ENCODE measurements at regions not wholly inside any gene's neighbourhood (a gene's known extent, or its start where the extent isn't known, plus 50 kb on each side); places are given as distances from the start of the nearest gene placed in this dataset.

- DNase-seq (ENCODE audit: low read depth) = no peak
These were observed 413.5 kb downstream of the TLE4 start for GRCh38 chr9:79985264-79985663.

DNA sequence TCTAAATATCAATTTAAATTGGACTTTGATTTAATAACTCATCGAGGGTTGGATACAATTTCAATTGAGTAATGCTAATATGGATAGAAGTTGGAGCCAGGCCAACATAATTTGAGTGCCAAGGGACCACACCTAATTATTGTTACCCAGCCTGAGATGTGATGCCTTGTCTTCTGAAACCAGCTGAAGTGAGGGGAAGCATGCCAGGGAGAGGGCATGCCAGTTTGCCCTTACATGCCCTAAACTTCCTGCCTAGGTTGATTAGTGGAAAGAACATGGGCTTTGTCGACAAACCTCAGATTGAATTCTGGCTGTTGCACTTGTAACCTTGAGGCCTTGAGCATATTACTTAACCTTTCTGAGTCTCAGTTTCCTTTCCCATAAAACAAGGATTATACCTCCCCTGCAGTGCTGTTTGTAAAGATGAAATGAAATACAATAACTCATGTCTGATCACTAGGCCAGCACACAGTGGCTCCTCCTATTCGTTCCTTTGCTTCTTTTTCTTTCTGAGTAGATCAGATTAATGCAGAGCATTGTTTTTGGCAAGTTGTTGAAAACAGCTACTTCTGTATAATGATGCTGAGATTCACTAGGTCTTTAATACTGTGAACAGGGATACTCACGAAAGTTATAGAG, 412.8 kb downstream of the TLE4 start:
- no peak for DNase-seq (ENCODE audit: low read depth)

DNA sequence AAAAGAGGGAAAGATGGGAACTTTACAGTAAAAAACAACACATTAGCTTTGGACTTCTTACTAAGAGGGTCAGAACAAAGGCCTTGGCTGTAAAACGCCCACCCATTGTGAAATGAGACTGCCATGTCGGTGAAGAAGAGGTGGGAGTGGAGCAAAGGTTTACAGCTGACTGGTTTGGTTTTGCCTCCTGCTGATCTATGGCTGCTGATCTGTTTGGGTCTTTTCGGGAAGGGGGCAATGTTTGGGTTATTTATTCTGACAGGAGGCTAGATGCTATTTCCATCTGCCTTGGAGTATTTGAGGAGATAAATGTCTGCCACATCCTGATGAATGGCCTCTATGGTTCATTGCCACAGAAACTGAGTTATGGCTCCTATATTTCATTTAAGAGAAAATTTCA, 408.7 kb downstream of the TLE4 start:
- no peak for DNase-seq (ENCODE audit: low read depth)

- no peak for DNase-seq (ENCODE audit: low read depth)
These were observed 405.9 kb downstream of the TLE4 start for GRCh38 chr9:79977510-79978197.

DNA sequence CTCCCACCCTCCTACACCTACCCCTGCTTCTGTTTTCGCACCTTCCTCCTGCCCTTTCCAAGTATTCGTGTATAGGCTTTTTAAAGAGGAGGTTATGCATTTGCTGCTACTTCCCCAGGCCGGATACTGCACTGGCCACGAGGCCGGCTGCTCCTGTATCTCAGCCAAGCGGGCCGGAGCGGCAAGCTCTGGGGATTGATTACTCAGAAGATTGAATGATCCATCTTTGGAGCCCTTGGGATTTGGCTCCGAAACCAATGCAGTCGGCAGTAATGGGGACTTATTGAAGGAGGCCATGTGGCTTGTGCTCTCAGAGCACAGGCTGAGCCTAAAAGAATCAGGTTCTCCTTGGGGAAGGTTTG, 405.3 kb downstream of the TLE4 start:
- no peak for DNase-seq (ENCODE audit: low read depth)

- no peak for DNase-seq (ENCODE audit: low read depth)
These were observed 404.7 kb downstream of the TLE4 start for GRCh38 chr9:79976257-79977073.

- DNase-seq (ENCODE audit: low read depth) = no peak
These were observed 404.0 kb downstream of the TLE4 start for GRCh38 chr9:79975621-79976256.

GRCh38 chr9:79974806-79975422, 403.1 kb downstream of the TLE4 start:
- DNase-seq (ENCODE audit: low read depth) = no peak

- no peak for DNase-seq (ENCODE audit: low read depth)
These were observed 401.9 kb downstream of the TLE4 start for GRCh38 chr9:79973627-79974026.

GRCh38 chr9:79970146-79970425, 398.3 kb downstream of the TLE4 start:
- DNase-seq (ENCODE audit: low read depth) = no peak

DNA sequence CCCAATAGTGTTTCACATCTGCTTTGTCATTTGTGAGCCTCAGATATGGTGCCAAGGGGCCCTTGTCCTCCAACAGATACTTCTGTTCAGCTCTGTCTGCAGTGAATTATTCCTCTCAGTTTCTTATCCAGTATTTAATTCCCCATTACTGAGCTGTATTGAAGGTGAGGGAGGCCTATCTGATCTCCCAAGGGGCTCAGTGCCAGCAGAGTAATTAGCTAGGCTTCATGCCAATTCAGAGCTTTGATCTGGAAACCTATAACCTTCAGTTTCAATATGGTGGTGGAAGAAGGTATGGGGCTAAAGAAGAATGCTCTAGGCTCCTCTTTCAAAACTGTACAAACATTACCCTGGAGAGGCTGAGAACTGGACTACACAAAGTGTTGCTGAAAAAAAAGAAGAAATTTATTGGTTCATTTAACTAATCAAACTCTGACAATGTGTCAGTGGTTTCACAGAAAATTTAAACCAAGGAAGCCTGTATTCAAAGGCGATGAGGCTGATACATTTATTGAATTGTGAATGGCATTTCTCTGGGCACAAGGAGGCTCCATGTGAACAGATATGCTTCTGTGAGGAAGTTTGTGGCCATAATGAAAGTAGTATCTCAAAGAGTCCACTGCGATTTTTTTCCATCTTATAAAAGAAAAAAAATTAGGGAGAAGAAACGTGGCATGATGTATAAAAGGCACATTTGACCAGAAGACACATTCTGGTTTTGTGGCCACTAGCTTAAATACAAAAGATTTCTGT, 397.8 kb downstream of the TLE4 start:
- no peak for DNase-seq (ENCODE audit: low read depth)

GRCh38 chr9:79968533-79968932, 396.8 kb downstream of the TLE4 start:
- no peak for DNase-seq (ENCODE audit: low read depth)

DNA sequence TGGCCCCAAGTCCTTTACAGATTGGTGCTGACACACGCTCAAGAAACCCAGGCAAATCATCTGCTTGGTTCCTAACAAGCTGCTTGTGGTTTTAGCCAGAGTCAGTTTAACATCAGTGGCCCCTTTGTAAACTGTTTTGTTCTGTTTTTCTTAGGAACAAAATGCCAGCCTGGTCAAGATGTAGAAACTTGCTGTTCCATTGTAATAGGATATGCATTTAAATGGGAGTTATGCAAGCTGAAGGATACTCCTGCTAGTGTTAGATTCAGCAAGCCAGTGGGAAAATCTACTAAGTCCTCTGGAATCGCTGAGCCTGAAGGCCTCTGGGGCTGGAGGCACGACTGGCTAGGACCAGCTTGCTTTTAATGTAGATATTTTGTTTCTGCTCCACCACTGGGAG, 391.1 kb downstream of the TLE4 start:
- no peak for DNase-seq (ENCODE audit: low read depth)

- DNase-seq (ENCODE audit: low read depth) = no peak
These were observed 390.4 kb downstream of the TLE4 start for GRCh38 chr9:79962150-79962549.

DNA sequence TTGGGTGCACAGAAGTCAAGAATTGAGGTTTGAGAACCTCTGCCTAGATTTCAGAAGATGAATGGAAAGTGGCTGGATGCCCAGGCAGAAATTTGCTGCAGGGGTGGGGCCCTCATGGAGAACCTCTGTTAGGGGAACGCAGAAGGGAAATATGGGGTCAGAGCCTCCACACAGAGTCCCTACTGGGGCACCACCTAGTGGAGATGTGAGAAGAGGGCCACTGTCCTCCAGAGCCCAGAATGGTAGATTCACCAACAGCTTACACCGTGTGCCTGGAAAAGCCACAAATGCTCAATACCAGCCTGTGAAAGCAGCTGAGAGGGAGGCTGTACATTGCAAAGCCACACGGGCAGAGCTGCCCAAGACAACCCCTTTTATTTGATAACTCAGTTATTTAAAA, 383.5 kb downstream of the TLE4 start:
- no peak for DNase-seq (ENCODE audit: low read depth)

DNA sequence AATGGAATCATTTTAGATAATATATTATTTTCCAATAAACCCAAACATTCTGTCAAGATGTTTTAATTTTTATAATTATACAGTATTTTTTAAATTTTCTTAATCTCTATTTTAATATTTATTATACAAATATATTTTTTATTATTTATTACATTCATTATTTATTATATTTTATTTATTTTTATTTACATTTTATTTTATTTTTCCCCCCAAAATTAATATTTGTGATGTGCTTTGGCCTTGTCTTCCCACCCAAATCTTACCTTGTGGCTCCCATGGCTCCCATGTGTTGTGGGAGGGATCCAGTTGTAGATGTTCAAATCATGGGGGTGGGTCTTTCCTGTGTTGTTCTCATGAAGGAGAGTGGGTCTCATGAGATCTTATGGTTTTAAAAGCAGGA, 382.1 kb downstream of the TLE4 start:
- no peak for DNase-seq (ENCODE audit: low read depth)

DNA sequence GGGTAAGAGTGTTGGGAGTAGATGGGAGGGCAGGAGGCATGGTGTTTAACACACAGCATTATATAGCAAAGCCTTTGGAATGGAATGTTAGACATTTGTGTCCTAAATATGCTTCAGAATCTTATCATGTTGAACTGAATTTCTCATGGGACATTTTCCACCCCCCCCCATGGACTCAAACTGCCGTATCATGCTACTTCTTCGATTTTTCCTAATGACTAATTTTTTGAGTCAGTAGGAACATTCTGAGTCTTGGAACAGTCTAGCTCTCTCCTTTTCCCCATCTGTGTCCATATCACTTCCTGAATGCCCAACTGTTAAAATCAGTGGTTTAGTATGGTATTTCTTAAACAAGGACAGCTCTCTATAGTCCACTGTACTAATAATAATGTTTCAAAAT, 380.6 kb downstream of the TLE4 start:
- DNase-seq (ENCODE audit: low read depth) = no peak

GRCh38 chr9:79946712-79947111, 374.9 kb downstream of the TLE4 start:
- DNase-seq (ENCODE audit: low read depth) = no peak

GRCh38 chr9:79945495-79945894, 373.7 kb downstream of the TLE4 start:
- DNase-seq (ENCODE audit: low read depth) = no peak

- DNase-seq (ENCODE audit: low read depth) = no peak
These were observed 373.3 kb downstream of the TLE4 start for GRCh38 chr9:79945016-79945415.

DNA sequence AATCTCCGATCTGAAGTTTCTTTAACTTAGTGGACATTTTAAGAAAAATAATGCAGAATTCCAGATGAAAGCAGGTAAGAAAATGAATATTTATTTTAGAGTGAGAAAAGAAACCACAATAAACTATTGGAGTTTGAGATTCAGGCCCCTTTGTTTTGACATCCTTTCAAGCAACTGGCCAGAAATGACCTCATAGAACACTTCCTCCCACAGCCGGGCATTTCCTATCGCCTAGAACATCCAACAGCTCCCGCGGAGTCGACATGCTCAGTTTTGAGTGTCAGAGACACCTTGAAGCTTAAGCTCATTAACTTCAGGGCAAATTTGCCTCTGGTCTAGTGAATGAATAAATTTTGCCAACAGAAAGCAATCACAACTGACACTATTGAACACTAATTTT, 369.2 kb downstream of the TLE4 start:
- no peak for DNase-seq (ENCODE audit: low read depth)

GRCh38 chr9:79939819-79940218, 368.1 kb downstream of the TLE4 start:
- no peak for DNase-seq (ENCODE audit: low read depth)
